Loucy (cell line): ENCODE measurements at regions not wholly inside any gene's neighbourhood (a gene's known extent, or its start where the extent isn't known, plus 50 kb on each side); places are given as distances from the start of the nearest gene placed in this dataset.

Source experiments
- CTCF ChIP-seq: fragments of 200-600 bp; sonication (generic); conservative IDR thresholded peaks from 2 replicates; pipeline ENCODE4 v1.5.1; 2014; ENCODE audit warnings: mild to moderate bottlenecking, antibody characterized with exemption, low read length
- EZH2phosphoT487 ChIP-seq: fragments of 200-600 bp; IDR thresholded peaks from 2 replicates; pipeline ENCODE4 v1.6.1; 2018; ENCODE audit warnings: antibody characterized with exemption, mild to moderate bottlenecking, moderate library complexity, borderline replicate concordance

- TF ChIP-seq CTCF (no peak), EZH2phosphoT487 (no peak)
Observed at GRCh38 chr13:74794582-74794981, 660.4 kb upstream of the KLF12 start.
